ENCODE measurements at regions not wholly inside any gene's neighbourhood (a gene's known extent, or its start where the extent isn't known, plus 50 kb on each side); places are given as distances from the start of the nearest gene placed in this dataset.
A peak's percentile ranks its signal among the peaks of the same experiment; 100 is the strongest.

- no peak for TF ChIP-seq POLR2A (IDR thresholded peaks at IDR 0.05)
- TF ChIP-seq, protein P1, sequence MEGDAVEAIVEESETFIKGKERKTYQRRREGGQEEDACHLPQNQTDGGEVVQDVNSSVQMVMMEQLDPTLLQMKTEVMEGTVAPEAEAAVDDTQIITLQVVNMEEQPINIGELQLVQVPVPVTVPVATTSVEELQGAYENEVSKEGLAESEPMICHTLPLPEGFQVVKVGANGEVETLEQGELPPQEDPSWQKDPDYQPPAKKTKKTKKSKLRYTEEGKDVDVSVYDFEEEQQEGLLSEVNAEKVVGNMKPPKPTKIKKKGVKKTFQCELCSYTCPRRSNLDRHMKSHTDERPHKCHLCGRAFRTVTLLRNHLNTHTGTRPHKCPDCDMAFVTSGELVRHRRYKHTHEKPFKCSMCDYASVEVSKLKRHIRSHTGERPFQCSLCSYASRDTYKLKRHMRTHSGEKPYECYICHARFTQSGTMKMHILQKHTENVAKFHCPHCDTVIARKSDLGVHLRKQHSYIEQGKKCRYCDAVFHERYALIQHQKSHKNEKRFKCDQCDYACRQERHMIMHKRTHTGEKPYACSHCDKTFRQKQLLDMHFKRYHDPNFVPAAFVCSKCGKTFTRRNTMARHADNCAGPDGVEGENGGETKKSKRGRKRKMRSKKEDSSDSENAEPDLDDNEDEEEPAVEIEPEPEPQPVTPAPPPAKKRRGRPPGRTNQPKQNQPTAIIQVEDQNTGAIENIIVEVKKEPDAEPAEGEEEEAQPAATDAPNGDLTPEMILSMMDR (IDR thresholded peaks at IDR 0.05 in 4 of 5, conservative IDR thresholded peaks at IDR 0.05 in 1 of 5) = no peak
- no peaks in the 10 kb centered on the region for H3K27me3 ChIP-seq
- H3K36me3 ChIP-seq = no peaks in the 10 kb centered on the region
- no peak overlapping the region for H3K27ac ChIP-seq
- in situ Hi-C loops (cut with MboI; ENCODE audit: low sequenced_read_pairs in 4 of 4) = no loop called here
- ATAC-seq = no peak
- intact Hi-C loops (cut with DNase I; ENCODE audit: low total_unique reads) = no loop called here
- DNase-seq = no peak
- no peak overlapping the region for H3K4me3 ChIP-seq
- no peaks in the 10 kb centered on the region for H3K4me1 ChIP-seq
- H3K9me3 ChIP-seq = no peaks in the 10 kb centered on the region
These were observed 281.4 kb upstream of the SLCO3A1 start for GRCh38 chr15:91572110-91572509.

GRCh38 chr15:91576096-91576495 lies 277.4 kb upstream of the SLCO3A1 start:
- in situ Hi-C loops (cut with MboI; ENCODE audit: low sequenced_read_pairs in 4 of 4) (no loop called here), intact Hi-C loops (cut with DNase I; ENCODE audit: low total_unique reads) (no loop called here)
- no peak for DNase-seq
- Histone ChIP-seq H3K4me3 (no peak overlapping the region), H3K36me3 (no peaks in the 10 kb centered on the region), H3K4me1 (no peaks in the 10 kb centered on the region), H3K9me3 (no peaks in the 10 kb centered on the region), H3K27me3 (no peaks in the 10 kb centered on the region), H3K27ac (no peak overlapping the region)
- no peak for ATAC-seq
- TF ChIP-seq, protein P1 (IDR thresholded peaks at IDR 0.05 in 4 of 5, conservative IDR thresholded peaks at IDR 0.05 in 1 of 5) = no peak
- no peak for TF ChIP-seq POLR2A (IDR thresholded peaks at IDR 0.05)

- no peak for TF ChIP-seq POLR2A (IDR thresholded peaks at IDR 0.05)
- TF ChIP-seq, protein P1 (IDR thresholded peaks at IDR 0.05 in 4 of 5, conservative IDR thresholded peaks at IDR 0.05 in 1 of 5) = no peak
- DNase-seq (no peak), ATAC-seq (peak; percentile 60)
- intact Hi-C loops (cut with DNase I; ENCODE audit: low total_unique reads) (no loop called here), in situ Hi-C loops (cut with MboI; ENCODE audit: low sequenced_read_pairs in 4 of 4) (no loop called here)
- Histone ChIP-seq H3K9me3 (no peaks in the 10 kb centered on the region), H3K27me3 (no peaks in the 10 kb centered on the region), H3K27ac (no peak overlapping the region), H3K36me3 (no peaks in the 10 kb centered on the region), H3K4me3 (no peak overlapping the region), H3K4me1 (no peaks in the 10 kb centered on the region)
These were observed 275.0 kb upstream of the SLCO3A1 start for GRCh38 chr15:91578511-91578910.

GRCh38 chr15:91584895-91585294 lies 268.6 kb upstream of the SLCO3A1 start:
- H3K36me3 ChIP-seq = no peaks in the 10 kb centered on the region
- H3K27ac ChIP-seq = no peak overlapping the region
- no peak overlapping the region for H3K4me3 ChIP-seq
- no peaks in the 10 kb centered on the region for H3K9me3 ChIP-seq
- intact Hi-C loops (cut with DNase I; ENCODE audit: low total_unique reads) = no loop called here
- ATAC-seq (no peak), DNase-seq (no peak)
- H3K4me1 ChIP-seq = no peaks in the 10 kb centered on the region
- in situ Hi-C loops (cut with MboI; ENCODE audit: low sequenced_read_pairs in 4 of 4) = no loop called here
- TF ChIP-seq POLR2A (IDR thresholded peaks at IDR 0.05) = no peak
- TF ChIP-seq, protein P1 (IDR thresholded peaks at IDR 0.05 in 4 of 5, conservative IDR thresholded peaks at IDR 0.05 in 1 of 5) = no peak
- H3K27me3 ChIP-seq = no peaks in the 10 kb centered on the region

GRCh38 chr15:91586560-91586959 lies 266.9 kb upstream of the SLCO3A1 start:
- Histone ChIP-seq H3K27me3 (no peaks in the 10 kb centered on the region), H3K4me3 (no peak overlapping the region), H3K9me3 (no peaks in the 10 kb centered on the region), H3K36me3 (no peaks in the 10 kb centered on the region), H3K27ac (no peak overlapping the region), H3K4me1 (no peaks in the 10 kb centered on the region)
- in situ Hi-C loops (cut with MboI; ENCODE audit: low sequenced_read_pairs in 4 of 4) (no loop called here), intact Hi-C loops (cut with DNase I; ENCODE audit: low total_unique reads) (no loop called here)
- DNase-seq (no peak), ATAC-seq (no peak)
- no peak for TF ChIP-seq POLR2A (IDR thresholded peaks at IDR 0.05)
- TF ChIP-seq, protein P1 (IDR thresholded peaks at IDR 0.05 in 4 of 5, conservative IDR thresholded peaks at IDR 0.05 in 1 of 5) = no peak

Measured in gastrocnemius medialis (tissue), 4 donors.